HG02610 (cell line): ENCODE measurements at regions not wholly inside any gene's neighbourhood (a gene's known extent, or its start where the extent isn't known, plus 50 kb on each side); places are given as distances from the start of the nearest gene placed in this dataset.
"Not testable (repeated sequence)": the region's sequence is repeated elsewhere in the genome, so short reads cannot be mapped to it uniquely, and the experiment has no call there.

Source experiments
- ATAC-seq: cut with Tn5 transposase; IDR thresholded peaks from one replicate; pipeline ENCODE4 v1.9.1; 2021; ENCODE audit warnings: mild to moderate bottlenecking, moderate library complexity; ENCODE audit not compliant: unreplicated experiment

- no peak for ATAC-seq
Observed at GRCh38 chr13:90632184-90632583, 715.3 kb upstream of the MIR17HG start.

GRCh38 chr13:90633849-90634248 lies 713.6 kb upstream of the MIR17HG start:
- ATAC-seq: no peak

- no peak for ATAC-seq
Observed at GRCh38 chr13:90640976-90641375, 706.5 kb upstream of the MIR17HG start.

- ATAC-seq: no peak
Observed at GRCh38 chr13:90641884-90642283, 705.6 kb upstream of the MIR17HG start.

- ATAC-seq: no peak
Observed at GRCh38 chr13:90645582-90645981, 701.9 kb upstream of the MIR17HG start.

- ATAC-seq: no peak
Observed at GRCh38 chr13:90648497-90648896, 699.0 kb upstream of the MIR17HG start.

- ATAC-seq: no peak
Observed at GRCh38 chr13:90652036-90652435, 695.5 kb upstream of the MIR17HG start.

GRCh38 chr13:90654970-90655369 lies 692.5 kb upstream of the MIR17HG start:
- no peak for ATAC-seq

GRCh38 chr13:90664200-90664599 lies 683.3 kb upstream of the MIR17HG start:
- not testable (repeated sequence) for ATAC-seq

GRCh38 chr13:90673746-90674145 lies 673.7 kb upstream of the MIR17HG start:
- no peak for ATAC-seq

- no peak for ATAC-seq
Observed at GRCh38 chr13:90675129-90675528, 672.4 kb upstream of the MIR17HG start.

GRCh38 chr13:90680826-90681225 lies 666.7 kb upstream of the MIR17HG start:
- ATAC-seq: no peak

- ATAC-seq: no peak
Observed at GRCh38 chr13:90683711-90684131, 663.8 kb upstream of the MIR17HG start.

GRCh38 chr13:90686442-90686841 lies 661.0 kb upstream of the MIR17HG start:
- no peak for ATAC-seq

GRCh38 chr13:90689111-90689510 lies 658.4 kb upstream of the MIR17HG start:
- ATAC-seq: no peak

- no peak for ATAC-seq
Observed at GRCh38 chr13:90690458-90691080, 656.9 kb upstream of the MIR17HG start.

- no peak for ATAC-seq
Observed at GRCh38 chr13:90696254-90696653, 651.2 kb upstream of the MIR17HG start.

- ATAC-seq: no peak
Observed at GRCh38 chr13:90696656-90697055, 650.8 kb upstream of the MIR17HG start.

GRCh38 chr13:90700340-90700739 lies 647.1 kb upstream of the MIR17HG start:
- no peak for ATAC-seq

GRCh38 chr13:90701264-90701663 lies 646.2 kb upstream of the MIR17HG start:
- ATAC-seq: no peak

- ATAC-seq: no peak
Observed at GRCh38 chr13:90702050-90702449, 645.4 kb upstream of the MIR17HG start.

- ATAC-seq: no peak
Observed at GRCh38 chr13:90706631-90707030, 640.9 kb upstream of the MIR17HG start.

GRCh38 chr13:90708128-90708527 lies 639.4 kb upstream of the MIR17HG start:
- ATAC-seq: no peak
